ENCODE measurements at regions not wholly inside any gene's neighbourhood (a gene's known extent, or its start where the extent isn't known, plus 50 kb on each side); places are given as distances from the start of the nearest gene placed in this dataset.

DNA sequence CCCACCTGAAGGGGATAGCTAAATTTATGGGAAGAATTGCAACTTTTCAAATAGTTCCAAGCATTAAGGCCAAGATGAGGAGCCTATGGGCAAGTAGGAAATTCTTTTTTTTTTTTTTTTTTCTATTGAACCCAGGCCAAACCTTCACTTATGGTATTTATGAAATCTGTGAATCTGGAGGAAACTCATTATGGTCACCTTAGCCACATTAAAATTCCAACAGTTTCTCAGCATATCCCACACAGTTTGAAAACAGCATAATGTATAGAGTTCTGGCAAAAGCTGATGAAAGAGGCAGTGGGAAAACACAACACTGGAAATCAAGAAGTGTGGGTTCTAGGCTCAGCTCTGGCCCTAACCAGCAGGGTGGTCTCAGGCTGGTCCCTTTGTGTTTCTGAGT lies 236.9 kb downstream of the PTEN start:
- H3K4me3 Mint-ChIP-seq = no peak overlapping the region
- ChIA-PET POLR2A (no interaction called here), CTCF (interaction anchor here (0.7 kb wide), 1 partner anchor 998 kb away, joined by 4 read pairs; no protein-coding TSS in a partner anchor)
- no peak overlapping the region; the same call in 1 of the 2 replicates for H3K27ac Mint-ChIP-seq
- no peak for DNase-seq (ENCODE audit: low spot score)
- TF ChIP-seq NR1H2 (CRISPR knock-in tag; IDR thresholded peaks at IDR 0.05) (no peak), RORB (CRISPR knock-in tag; IDR thresholded peaks at IDR 0.05) (no peak), EMX1 (CRISPR knock-in tag; IDR thresholded peaks at IDR 0.05) (no peak), HMGA2 (CRISPR knock-in tag; IDR thresholded peaks at IDR 0.05) (no peak), TCF7 (CRISPR knock-in tag; IDR thresholded peaks at IDR 0.05; ENCODE audit: low read depth) (no peak), FOXK1 (CRISPR knock-in tag; IDR thresholded peaks at IDR 0.05) (no peak), SOX15 (CRISPR knock-in tag; IDR thresholded peaks at IDR 0.05) (no peak), TEAD1 (CRISPR knock-in tag; IDR thresholded peaks at IDR 0.05) (no peak)
- TF ChIP-seq, protein P1, sequence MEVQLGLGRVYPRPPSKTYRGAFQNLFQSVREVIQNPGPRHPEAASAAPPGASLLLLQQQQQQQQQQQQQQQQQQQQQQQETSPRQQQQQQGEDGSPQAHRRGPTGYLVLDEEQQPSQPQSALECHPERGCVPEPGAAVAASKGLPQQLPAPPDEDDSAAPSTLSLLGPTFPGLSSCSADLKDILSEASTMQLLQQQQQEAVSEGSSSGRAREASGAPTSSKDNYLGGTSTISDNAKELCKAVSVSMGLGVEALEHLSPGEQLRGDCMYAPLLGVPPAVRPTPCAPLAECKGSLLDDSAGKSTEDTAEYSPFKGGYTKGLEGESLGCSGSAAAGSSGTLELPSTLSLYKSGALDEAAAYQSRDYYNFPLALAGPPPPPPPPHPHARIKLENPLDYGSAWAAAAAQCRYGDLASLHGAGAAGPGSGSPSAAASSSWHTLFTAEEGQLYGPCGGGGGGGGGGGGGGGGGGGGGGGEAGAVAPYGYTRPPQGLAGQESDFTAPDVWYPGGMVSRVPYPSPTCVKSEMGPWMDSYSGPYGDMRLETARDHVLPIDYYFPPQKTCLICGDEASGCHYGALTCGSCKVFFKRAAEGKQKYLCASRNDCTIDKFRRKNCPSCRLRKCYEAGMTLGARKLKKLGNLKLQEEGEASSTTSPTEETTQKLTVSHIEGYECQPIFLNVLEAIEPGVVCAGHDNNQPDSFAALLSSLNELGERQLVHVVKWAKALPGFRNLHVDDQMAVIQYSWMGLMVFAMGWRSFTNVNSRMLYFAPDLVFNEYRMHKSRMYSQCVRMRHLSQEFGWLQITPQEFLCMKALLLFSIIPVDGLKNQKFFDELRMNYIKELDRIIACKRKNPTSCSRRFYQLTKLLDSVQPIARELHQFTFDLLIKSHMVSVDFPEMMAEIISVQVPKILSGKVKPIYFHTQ (CRISPR knock-in tag; IDR thresholded peaks at IDR 0.05) = no peak
- TF ChIP-seq, protein P2, sequence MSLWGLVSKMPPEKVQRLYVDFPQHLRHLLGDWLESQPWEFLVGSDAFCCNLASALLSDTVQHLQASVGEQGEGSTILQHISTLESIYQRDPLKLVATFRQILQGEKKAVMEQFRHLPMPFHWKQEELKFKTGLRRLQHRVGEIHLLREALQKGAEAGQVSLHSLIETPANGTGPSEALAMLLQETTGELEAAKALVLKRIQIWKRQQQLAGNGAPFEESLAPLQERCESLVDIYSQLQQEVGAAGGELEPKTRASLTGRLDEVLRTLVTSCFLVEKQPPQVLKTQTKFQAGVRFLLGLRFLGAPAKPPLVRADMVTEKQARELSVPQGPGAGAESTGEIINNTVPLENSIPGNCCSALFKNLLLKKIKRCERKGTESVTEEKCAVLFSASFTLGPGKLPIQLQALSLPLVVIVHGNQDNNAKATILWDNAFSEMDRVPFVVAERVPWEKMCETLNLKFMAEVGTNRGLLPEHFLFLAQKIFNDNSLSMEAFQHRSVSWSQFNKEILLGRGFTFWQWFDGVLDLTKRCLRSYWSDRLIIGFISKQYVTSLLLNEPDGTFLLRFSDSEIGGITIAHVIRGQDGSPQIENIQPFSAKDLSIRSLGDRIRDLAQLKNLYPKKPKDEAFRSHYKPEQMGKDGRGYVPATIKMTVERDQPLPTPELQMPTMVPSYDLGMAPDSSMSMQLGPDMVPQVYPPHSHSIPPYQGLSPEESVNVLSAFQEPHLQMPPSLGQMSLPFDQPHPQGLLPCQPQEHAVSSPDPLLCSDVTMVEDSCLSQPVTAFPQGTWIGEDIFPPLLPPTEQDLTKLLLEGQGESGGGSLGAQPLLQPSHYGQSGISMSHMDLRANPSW (CRISPR knock-in tag; conservative IDR thresholded peaks at IDR 0.05; ENCODE audit: low read depth) = no peak
- TF ChIP-seq, protein P3, sequence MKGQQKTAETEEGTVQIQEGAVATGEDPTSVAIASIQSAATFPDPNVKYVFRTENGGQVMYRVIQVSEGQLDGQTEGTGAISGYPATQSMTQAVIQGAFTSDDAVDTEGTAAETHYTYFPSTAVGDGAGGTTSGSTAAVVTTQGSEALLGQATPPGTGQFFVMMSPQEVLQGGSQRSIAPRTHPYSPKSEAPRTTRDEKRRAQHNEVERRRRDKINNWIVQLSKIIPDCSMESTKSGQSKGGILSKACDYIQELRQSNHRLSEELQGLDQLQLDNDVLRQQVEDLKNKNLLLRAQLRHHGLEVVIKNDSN (CRISPR knock-in tag; IDR thresholded peaks at IDR 0.05) = no peak
- H3K4me1 Mint-ChIP-seq = peaks cover 3% of the 10 kb centered on the region; the same call in 1 of the 2 replicates
- no peak for ATAC-seq
- H3K36me3 Mint-ChIP-seq = no peaks in the 10 kb centered on the region
- H3K9me3 Mint-ChIP-seq = peaks cover 4% of the 10 kb centered on the region
- no peaks in the 10 kb centered on the region for H3K27me3 Mint-ChIP-seq (ENCODE audit: low read depth)

GRCh38 chr10:88101666-88102065 lies 238.2 kb downstream of the PTEN start:
- DNase-seq (ENCODE audit: low spot score) (no peak), ATAC-seq (no peak)
- TF ChIP-seq ZNF317 (CRISPR knock-in tag; IDR thresholded peaks at IDR 0.05; ENCODE audit: borderline replicate concordance, low read depth) (no peak), ZBTB21 (CRISPR knock-in tag; IDR thresholded peaks at IDR 0.05; ENCODE audit: borderline replicate concordance) (no peak), NR1H2 (CRISPR knock-in tag; IDR thresholded peaks at IDR 0.05) (no peak)
- no peaks in the 10 kb centered on the region for H3K36me3 Mint-ChIP-seq
- H3K27me3 Mint-ChIP-seq (ENCODE audit: low read depth) = no peaks in the 10 kb centered on the region
- peaks cover 3% of the 10 kb centered on the region; the same call in 1 of the 2 replicates for H3K4me1 Mint-ChIP-seq
- POLR2A ChIA-PET = no interaction called here
- CTCF ChIA-PET = no interaction called here
- peaks cover 4% of the 10 kb centered on the region for H3K9me3 Mint-ChIP-seq
- no peak overlapping the region for H3K27ac Mint-ChIP-seq
- no peak overlapping the region for H3K4me3 Mint-ChIP-seq

DNA sequence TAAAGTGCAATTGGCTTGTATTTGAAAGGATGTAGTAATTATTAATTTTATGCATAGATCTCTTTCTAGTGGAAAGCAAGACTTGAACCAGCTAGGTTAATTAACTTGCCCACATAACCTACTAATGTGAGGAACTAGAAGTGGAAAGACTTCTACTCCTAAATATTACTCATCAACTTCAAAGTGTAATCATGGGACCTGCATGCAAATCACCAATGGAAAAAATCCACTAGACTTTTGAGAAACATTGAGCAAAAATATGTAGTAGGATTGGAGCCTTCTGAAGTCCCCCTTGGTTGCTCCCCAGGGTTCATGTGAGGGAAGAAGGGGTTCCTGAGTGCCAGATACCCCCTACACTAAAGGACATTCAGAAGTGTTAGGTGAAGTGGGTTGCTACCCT lies 240.2 kb downstream of the PTEN start:
- Mint-ChIP-seq H3K27me3 (ENCODE audit: low read depth) (no peaks in the 10 kb centered on the region), H3K36me3 (no peaks in the 10 kb centered on the region), H3K27ac (no peak overlapping the region), H3K4me1 (peaks cover 13% of the 10 kb centered on the region), H3K4me3 (no peak overlapping the region), H3K9me3 (peaks cover 4% of the 10 kb centered on the region)
- ChIA-PET POLR2A (interaction anchor here (0.7 kb wide), 1 partner anchor 77 kb away, joined by 3 read pairs; no protein-coding TSS in a partner anchor), CTCF (no interaction called here)
- no peak for ATAC-seq
- DNase-seq (ENCODE audit: low spot score) = no peak
- TF ChIP-seq NFYB (CRISPR knock-in tag; conservative IDR thresholded peaks at IDR 0.05; ENCODE audit: low read depth) = no peak
- TF ChIP-seq SOX15 (CRISPR knock-in tag; IDR thresholded peaks at IDR 0.05) = no peak
- TF ChIP-seq FOXP1 (CRISPR knock-in tag; IDR thresholded peaks at IDR 0.05; ENCODE audit: borderline replicate concordance) = no peak
- TF ChIP-seq ESRRA (CRISPR knock-in tag; IDR thresholded peaks at IDR 0.05; ENCODE audit: borderline replicate concordance) = no peak
- no peak for TF ChIP-seq NFE2L1 (CRISPR knock-in tag; IDR thresholded peaks at IDR 0.05)
- TF ChIP-seq, protein P2 (CRISPR knock-in tag; conservative IDR thresholded peaks at IDR 0.05; ENCODE audit: low read depth) = no peak
- TF ChIP-seq ZBTB43 (CRISPR knock-in tag; IDR thresholded peaks at IDR 0.05) = no peak
- TF ChIP-seq JUN (CRISPR knock-in tag; IDR thresholded peaks at IDR 0.05) = no peak
- no peak for TF ChIP-seq ATF1 (CRISPR knock-in tag; IDR thresholded peaks at IDR 0.05)
- no peak for TF ChIP-seq ZSCAN18 (CRISPR knock-in tag; IDR thresholded peaks at IDR 0.05)
